GM23338 (cell line): ENCODE measurements at regions not wholly inside any gene's neighbourhood (a gene's known extent, or its start where the extent isn't known, plus 50 kb on each side); places are given as distances from the start of the nearest gene placed in this dataset.

ENCODE experiments used
- ATAC-seq: fragments of 200-7000 bp; cut with Tn5 transposase; 3 replicates; pipeline ENCODE4 v1.9.1; 2020
- DNase-seq: peaks from one replicate; pipeline ENCODE4 v3.0.0-alpha.2; 2015; ENCODE audit warnings: low spot score
- H2AFZ ChIP-seq: fragments of 200-600 bp; sonication (generic); 2 replicates; pipeline ENCODE4 v1.8.0; 2016; ENCODE audit warnings: antibody characterized with exemption, mild to moderate bottlenecking, moderate library complexity
- H3F3A ChIP-seq: fragments of 200-600 bp; sonication (generic); replicated peaks from 2 replicates; pipeline ENCODE4 v1.8.0; 2017; ENCODE audit warnings: antibody characterized with exemption, mixed run types, low read depth
- H3K27ac ChIP-seq: fragments of 200-600 bp; sonication (generic); 2 replicates; pipeline ENCODE4 v1.6.1; 2016; ENCODE audit warnings: low read depth
- H3K27me3 ChIP-seq: fragments of 200-600 bp; sonication (generic); 2 replicates; pipeline ENCODE4 v1.8.0; 2016; ENCODE audit warnings: mild to moderate bottlenecking, mixed run types, moderate library complexity; ENCODE audit not compliant: insufficient read depth
- H3K36me3 ChIP-seq: fragments of 200-600 bp; sonication (generic); 2 replicates; pipeline ENCODE4 v1.8.0; 2016; ENCODE audit warnings: mild to moderate bottlenecking; ENCODE audit not compliant: insufficient read depth
- H3K4me1 ChIP-seq: fragments of 200-600 bp; sonication (generic); 2 replicates; pipeline ENCODE4 v1.8.0; 2016; ENCODE audit warnings: mild to moderate bottlenecking, moderate library complexity; ENCODE audit not compliant: insufficient read depth
- H3K4me2 ChIP-seq: fragments of 200-600 bp; sonication (generic); 2 replicates; pipeline ENCODE4 v1.7.1; 2017; ENCODE audit warnings: mixed run types
- H3K4me3 ChIP-seq: fragments of 200-600 bp; sonication (generic); 2 replicates; pipeline ENCODE4 v1.6.1; 2016; ENCODE audit warnings: mixed run types
- H3K79me2 ChIP-seq: fragments of 200-600 bp; sonication (generic); replicated peaks from 2 replicates; pipeline ENCODE4 v1.8.0; 2017; ENCODE audit warnings: mild to moderate bottlenecking; ENCODE audit not compliant: insufficient read depth
- H3K9me2 ChIP-seq: fragments of 200-600 bp; sonication (generic); 2 replicates; pipeline ENCODE4 v1.8.0; 2017; ENCODE audit not compliant: insufficient read depth
- H4K20me1 ChIP-seq: fragments of 200-600 bp; sonication (generic); replicated peaks from 2 replicates; pipeline ENCODE4 v1.8.0; 2017; ENCODE audit warnings: mild to moderate bottlenecking; ENCODE audit not compliant: insufficient read depth
- H3K27ac Mint-ChIP-seq: 2 replicates; pipeline ENCODE4 v1.8.0; 2020; ENCODE audit warnings: inconsistent platforms, mild to moderate bottlenecking, moderate library complexity, mixed read lengths
- H3K27me3 Mint-ChIP-seq: 3 replicates; pipeline ENCODE4 v1.8.0; 2022; ENCODE audit warnings: low read depth, mild to moderate bottlenecking, moderate library complexity, mixed read lengths, inconsistent platforms; ENCODE audit not compliant: insufficient read depth, poor library complexity
- H3K36me3 Mint-ChIP-seq: 3 replicates; pipeline ENCODE4 v1.8.0; 2021; ENCODE audit warnings: low read depth, mild to moderate bottlenecking, inconsistent platforms, moderate library complexity, mixed read lengths
- H3K4me1 Mint-ChIP-seq: 3 replicates; pipeline ENCODE4 v1.8.0; 2020; ENCODE audit warnings: mild to moderate bottlenecking, inconsistent platforms, mixed read lengths
- H3K4me3 Mint-ChIP-seq: 3 replicates; pipeline ENCODE4 v1.8.0; 2021; ENCODE audit warnings: moderate library complexity, mild to moderate bottlenecking, inconsistent platforms, mixed read lengths
- H3K9me3 Mint-ChIP-seq: 3 replicates; pipeline ENCODE4 v1.8.0; 2020; ENCODE audit warnings: moderate library complexity, mild to moderate bottlenecking, inconsistent platforms, mixed read lengths
- EZH2 ChIP-seq: fragments of 200-600 bp; sonication (generic); IDR thresholded peaks from one replicate; pipeline ENCODE4 v1.8.0; 2017; ENCODE audit warnings: antibody characterized with exemption, mild to moderate bottlenecking, low read depth; ENCODE audit not compliant: unreplicated experiment
- EZH2phosphoT487 ChIP-seq: fragments of 200-600 bp; sonication (generic); IDR thresholded peaks from one replicate; pipeline ENCODE4 v1.8.1; 2018; ENCODE audit warnings: antibody characterized with exemption; ENCODE audit not compliant: unreplicated experiment
- JUNB ChIP-seq: IDR thresholded peaks from one replicate; pipeline ENCODE4 v1.6.1; 2016; ENCODE audit warnings: antibody characterized with exemption; ENCODE audit not compliant: unreplicated experiment
- NANOG ChIP-seq: IDR thresholded peaks from 2 replicates; pipeline ENCODE4 v1.6.1; 2016; ENCODE audit warnings: antibody characterized with exemption, borderline replicate concordance
- POLR2AphosphoS5 ChIP-seq: IDR thresholded peaks from 2 replicates; pipeline ENCODE4 v1.6.1; 2016; ENCODE audit warnings: antibody characterized with exemption, low read depth
- ZNF331 ChIP-seq: fragments of 250-450 bp; sonication (Bioruptor Pico); IDR thresholded peaks from 2 replicates; pipeline ENCODE4 v1.5.0; 2020; ENCODE audit warnings: low read depth, mild to moderate bottlenecking, moderate library complexity
- TF ChIP-seq, protein P1 (sequence below): fragments of 250-450 bp; sonication (Bioruptor Pico); IDR thresholded peaks from 2 replicates; pipeline ENCODE4 v1.5.0; 2020; ENCODE audit warnings: mild to moderate bottlenecking, moderate library complexity
- TF ChIP-seq, protein P2 (sequence below): IDR thresholded peaks from 2 replicates; pipeline ENCODE4 v1.6.1; 2016; ENCODE audit warnings: antibody characterized with exemption
- TF ChIP-seq, protein P3 (sequence below): IDR thresholded peaks from one replicate; pipeline ENCODE4 v1.6.1; 2018; ENCODE audit warnings: antibody characterized with exemption; ENCODE audit not compliant: unreplicated experiment

DNA sequence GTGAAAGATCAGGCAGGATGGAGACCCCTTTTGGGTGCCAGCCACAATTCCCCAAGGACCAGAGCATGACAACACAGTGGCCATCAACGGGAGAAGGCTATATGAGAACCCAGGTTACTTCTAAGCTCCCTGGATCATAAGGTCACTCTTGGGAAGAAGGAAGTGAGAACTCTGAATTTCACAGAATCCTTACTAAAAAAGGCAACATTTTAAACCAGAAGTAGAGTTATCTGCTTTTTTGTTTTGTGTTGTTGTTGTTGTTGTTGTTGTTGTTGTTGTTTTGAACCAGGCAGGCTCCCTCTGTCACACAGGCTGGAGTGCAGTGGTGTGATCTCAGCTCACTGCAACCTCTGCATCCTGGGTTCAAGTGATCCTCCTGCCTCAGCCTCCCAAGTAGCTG, 107.4 kb upstream of the TNFAIP3 start (continued):
- TF ChIP-seq, protein P1, sequence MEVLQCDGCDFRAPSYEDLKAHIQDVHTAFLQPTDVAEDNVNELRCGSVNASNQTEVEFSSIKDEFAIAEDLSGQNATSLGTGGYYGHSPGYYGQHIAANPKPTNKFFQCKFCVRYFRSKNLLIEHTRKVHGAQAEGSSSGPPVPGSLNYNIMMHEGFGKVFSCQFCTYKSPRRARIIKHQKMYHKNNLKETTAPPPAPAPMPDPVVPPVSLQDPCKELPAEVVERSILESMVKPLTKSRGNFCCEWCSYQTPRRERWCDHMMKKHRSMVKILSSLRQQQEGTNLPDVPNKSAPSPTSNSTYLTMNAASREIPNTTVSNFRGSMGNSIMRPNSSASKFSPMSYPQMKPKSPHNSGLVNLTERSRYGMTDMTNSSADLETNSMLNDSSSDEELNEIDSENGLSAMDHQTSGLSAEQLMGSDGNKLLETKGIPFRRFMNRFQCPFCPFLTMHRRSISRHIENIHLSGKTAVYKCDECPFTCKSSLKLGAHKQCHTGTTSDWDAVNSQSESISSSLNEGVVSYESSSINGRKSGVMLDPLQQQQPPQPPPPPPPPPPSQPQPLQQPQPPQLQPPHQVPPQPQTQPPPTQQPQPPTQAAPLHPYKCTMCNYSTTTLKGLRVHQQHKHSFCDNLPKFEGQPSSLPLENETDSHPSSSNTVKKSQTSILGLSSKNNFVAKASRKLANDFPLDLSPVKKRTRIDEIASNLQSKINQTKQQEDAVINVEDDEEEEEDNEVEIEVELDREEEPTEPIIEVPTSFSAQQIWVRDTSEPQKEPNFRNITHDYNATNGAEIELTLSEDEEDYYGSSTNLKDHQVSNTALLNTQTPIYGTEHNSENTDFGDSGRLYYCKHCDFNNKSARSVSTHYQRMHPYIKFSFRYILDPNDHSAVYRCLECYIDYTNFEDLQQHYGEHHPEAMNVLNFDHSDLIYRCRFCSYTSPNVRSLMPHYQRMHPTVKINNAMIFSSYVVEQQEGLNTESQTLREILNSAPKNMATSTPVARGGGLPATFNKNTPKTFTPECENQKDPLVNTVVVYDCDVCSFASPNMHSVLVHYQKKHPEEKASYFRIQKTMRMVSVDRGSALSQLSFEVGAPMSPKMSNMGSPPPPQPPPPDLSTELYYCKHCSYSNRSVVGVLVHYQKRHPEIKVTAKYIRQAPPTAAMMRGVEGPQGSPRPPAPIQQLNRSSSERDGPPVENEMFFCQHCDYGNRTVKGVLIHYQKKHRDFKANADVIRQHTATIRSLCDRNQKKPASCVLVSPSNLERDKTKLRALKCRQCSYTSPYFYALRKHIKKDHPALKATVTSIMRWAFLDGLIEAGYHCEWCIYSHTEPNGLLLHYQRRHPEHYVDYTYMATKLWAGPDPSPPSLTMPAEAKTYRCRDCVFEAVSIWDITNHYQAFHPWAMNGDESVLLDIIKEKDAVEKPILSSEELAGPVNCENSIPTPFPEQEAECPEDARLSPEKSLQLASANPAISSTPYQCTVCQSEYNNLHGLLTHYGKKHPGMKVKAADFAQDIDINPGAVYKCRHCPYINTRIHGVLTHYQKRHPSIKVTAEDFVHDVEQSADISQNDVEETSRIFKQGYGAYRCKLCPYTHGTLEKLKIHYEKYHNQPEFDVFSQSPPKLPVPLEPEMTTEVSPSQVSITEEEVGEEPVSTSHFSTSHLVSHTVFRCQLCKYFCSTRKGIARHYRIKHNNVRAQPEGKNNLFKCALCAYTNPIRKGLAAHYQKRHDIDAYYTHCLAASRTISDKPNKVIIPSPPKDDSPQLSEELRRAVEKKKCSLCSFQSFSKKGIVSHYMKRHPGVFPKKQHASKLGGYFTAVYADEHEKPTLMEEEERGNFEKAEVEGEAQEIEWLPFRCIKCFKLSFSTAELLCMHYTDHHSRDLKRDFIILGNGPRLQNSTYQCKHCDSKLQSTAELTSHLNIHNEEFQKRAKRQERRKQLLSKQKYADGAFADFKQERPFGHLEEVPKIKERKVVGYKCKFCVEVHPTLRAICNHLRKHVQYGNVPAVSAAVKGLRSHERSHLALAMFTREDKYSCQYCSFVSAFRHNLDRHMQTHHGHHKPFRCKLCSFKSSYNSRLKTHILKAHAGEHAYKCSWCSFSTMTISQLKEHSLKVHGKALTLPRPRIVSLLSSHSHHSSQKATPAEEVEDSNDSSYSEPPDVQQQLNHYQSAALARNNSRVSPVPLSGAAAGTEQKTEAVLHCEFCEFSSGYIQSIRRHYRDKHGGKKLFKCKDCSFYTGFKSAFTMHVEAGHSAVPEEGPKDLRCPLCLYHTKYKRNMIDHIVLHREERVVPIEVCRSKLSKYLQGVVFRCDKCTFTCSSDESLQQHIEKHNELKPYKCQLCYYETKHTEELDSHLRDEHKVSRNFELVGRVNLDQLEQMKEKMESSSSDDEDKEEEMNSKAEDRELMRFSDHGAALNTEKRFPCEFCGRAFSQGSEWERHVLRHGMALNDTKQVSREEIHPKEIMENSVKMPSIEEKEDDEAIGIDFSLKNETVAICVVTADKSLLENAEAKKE (CRISPR knock-in tag): no peak
- TF ChIP-seq NANOG: no peak
- TF ChIP-seq, protein P2, sequence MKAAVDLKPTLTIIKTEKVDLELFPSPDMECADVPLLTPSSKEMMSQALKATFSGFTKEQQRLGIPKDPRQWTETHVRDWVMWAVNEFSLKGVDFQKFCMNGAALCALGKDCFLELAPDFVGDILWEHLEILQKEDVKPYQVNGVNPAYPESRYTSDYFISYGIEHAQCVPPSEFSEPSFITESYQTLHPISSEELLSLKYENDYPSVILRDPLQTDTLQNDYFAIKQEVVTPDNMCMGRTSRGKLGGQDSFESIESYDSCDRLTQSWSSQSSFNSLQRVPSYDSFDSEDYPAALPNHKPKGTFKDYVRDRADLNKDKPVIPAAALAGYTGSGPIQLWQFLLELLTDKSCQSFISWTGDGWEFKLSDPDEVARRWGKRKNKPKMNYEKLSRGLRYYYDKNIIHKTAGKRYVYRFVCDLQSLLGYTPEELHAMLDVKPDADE: no peak

DNA sequence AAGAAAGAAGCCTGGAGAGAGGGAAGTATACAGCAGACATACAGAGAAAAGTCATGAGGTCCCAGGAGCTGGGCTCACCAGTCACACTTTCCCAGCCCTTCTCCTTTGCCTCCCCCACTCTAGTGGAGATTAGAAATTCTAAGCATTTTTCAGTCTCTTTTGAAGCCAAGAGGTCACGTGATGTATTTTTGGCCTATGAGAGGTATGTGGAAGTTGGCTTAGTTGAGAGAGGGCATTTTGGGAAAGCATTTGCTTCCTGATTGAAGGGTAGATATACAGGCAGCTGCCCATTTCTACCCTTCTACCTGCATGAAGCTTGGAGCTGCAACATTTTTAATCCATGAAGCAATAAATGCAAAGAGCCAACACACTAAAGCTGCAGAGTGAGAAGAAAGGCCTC, 106.0 kb upstream of the TNFAIP3 start:
- Histone ChIP-seq H3K27me3 (no peaks in the 10 kb centered on the region), H3K79me2 (no peaks in the 10 kb centered on the region), H3K9me2 (peaks cover 5% of the 10 kb centered on the region; the same call in 1 of the 2 replicates), H2AFZ (no peak overlapping the region), H3K4me1 (no peaks in the 10 kb centered on the region), H3K27ac (no peak overlapping the region), H4K20me1 (no peaks in the 10 kb centered on the region), H3K4me2 (no peak overlapping the region), H3K36me3 (no peaks in the 10 kb centered on the region), H3F3A (no peaks in the 10 kb centered on the region), H3K4me3 (no peak overlapping the region)
- ATAC-seq (no peak), DNase-seq (no peak)
- H3K4me3 Mint-ChIP-seq: no peak overlapping the region
- H3K27me3 Mint-ChIP-seq: peaks cover 2% of the 10 kb centered on the region
- H3K4me1 Mint-ChIP-seq: no peaks in the 10 kb centered on the region
- H3K9me3 Mint-ChIP-seq: no peaks in the 10 kb centered on the region
- H3K27ac Mint-ChIP-seq: no peak overlapping the region
- no peaks in the 10 kb centered on the region for H3K36me3 Mint-ChIP-seq
- TF ChIP-seq JUNB (no peak), POLR2AphosphoS5 (no peak), EZH2phosphoT487 (no peak), EZH2 (no peak), ZNF331 (CRISPR knock-in tag) (no peak)
- TF ChIP-seq, protein P2: no peak
- TF ChIP-seq, protein P3, sequence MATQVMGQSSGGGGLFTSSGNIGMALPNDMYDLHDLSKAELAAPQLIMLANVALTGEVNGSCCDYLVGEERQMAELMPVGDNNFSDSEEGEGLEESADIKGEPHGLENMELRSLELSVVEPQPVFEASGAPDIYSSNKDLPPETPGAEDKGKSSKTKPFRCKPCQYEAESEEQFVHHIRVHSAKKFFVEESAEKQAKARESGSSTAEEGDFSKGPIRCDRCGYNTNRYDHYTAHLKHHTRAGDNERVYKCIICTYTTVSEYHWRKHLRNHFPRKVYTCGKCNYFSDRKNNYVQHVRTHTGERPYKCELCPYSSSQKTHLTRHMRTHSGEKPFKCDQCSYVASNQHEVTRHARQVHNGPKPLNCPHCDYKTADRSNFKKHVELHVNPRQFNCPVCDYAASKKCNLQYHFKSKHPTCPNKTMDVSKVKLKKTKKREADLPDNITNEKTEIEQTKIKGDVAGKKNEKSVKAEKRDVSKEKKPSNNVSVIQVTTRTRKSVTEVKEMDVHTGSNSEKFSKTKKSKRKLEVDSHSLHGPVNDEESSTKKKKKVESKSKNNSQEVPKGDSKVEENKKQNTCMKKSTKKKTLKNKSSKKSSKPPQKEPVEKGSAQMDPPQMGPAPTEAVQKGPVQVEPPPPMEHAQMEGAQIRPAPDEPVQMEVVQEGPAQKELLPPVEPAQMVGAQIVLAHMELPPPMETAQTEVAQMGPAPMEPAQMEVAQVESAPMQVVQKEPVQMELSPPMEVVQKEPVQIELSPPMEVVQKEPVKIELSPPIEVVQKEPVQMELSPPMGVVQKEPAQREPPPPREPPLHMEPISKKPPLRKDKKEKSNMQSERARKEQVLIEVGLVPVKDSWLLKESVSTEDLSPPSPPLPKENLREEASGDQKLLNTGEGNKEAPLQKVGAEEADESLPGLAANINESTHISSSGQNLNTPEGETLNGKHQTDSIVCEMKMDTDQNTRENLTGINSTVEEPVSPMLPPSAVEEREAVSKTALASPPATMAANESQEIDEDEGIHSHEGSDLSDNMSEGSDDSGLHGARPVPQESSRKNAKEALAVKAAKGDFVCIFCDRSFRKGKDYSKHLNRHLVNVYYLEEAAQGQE: no peak
